ENCODE measurements at regions not wholly inside any gene's neighbourhood (a gene's known extent, or its start where the extent isn't known, plus 50 kb on each side); places are given as distances from the start of the nearest gene placed in this dataset.
"Not testable (repeated sequence)": the region's sequence is repeated elsewhere in the genome, so short reads cannot be mapped to it uniquely, and the experiment has no call there.

GRCh38 chr12:46983959-46984841, 95.2 kb upstream of the PCED1B start:
- DNase-seq (ENCODE audit: low read depth, low spot score): peak; percentile 67

- no peak for DNase-seq (ENCODE audit: low read depth, low spot score)
Measured at GRCh38 chr12:46985816-46986215, 93.6 kb upstream of the PCED1B start.

GRCh38 chr12:46988122-46988521, 91.3 kb upstream of the PCED1B start:
- DNase-seq (ENCODE audit: low read depth, low spot score): not testable (repeated sequence)

DNA sequence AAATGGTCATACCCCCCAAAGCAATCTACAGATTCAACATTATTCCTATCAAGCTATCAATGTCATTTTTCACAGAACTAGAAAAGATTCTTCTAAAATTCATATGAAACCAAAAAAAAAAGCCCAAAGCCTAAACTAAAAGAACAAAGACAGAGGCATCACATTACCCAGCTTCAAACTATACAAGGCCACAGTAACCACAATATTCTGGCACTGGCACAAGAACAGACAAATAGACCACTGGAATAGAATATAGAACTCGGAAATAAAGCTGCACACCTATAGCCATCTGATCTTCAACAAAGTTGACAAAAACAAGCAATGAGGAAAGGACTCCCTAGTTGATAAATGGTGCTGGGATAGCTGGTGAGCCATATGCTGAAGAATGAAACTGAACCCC, 89.2 kb upstream of the PCED1B start:
- no peak for DNase-seq (ENCODE audit: low read depth, low spot score)

GRCh38 chr12:46992051-46992450, 87.4 kb upstream of the PCED1B start:
- DNase-seq (ENCODE audit: low read depth, low spot score): not testable (repeated sequence)

DNA sequence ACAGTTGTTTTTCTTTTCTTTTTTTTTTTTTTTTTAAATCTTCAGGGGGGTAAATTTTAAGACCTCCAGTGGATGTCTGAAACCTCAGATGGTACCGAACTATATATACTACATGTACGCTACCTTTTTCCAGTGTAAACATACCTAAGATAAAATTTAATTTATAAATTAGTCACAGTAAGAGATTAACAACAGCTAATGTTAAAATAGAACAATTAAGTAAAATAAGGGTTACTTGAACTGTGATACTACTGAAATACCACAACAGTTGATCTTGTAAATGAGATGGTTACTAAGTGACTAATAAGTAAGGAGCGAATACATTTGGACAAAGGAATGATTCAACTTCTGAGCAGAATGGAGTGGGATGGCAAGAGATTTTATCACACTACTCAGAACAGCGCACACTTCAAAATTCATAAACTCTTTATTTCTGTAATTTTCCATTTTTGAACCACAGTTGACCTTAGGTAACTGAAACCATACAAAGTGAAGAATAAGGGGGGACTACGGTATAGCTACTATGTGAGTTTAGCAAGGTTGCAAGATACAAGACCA, 80.5 kb upstream of the PCED1B start:
- DNase-seq (ENCODE audit: low read depth, low spot score): peak; percentile 68

DNA sequence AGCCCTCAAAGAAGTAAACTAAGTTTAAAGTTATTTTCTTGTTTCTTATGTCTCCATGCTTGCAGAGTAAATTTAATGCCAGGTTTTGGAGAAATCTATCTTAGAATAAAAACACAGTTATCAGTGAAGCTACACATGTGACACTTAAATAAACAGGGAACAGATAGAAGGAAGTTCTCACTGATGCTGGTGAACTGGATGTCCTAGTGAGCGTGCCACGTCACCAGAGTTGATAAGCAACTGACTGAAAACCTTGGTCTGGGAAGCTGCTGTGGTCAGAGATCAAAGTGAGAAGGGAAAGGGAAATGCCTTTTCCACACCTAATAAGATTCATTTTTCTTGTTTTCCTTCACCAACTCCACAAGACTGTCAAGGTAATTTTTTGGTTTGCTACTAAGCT, 74.8 kb upstream of the PCED1B start:
- DNase-seq (ENCODE audit: low read depth, low spot score): no peak

DNA sequence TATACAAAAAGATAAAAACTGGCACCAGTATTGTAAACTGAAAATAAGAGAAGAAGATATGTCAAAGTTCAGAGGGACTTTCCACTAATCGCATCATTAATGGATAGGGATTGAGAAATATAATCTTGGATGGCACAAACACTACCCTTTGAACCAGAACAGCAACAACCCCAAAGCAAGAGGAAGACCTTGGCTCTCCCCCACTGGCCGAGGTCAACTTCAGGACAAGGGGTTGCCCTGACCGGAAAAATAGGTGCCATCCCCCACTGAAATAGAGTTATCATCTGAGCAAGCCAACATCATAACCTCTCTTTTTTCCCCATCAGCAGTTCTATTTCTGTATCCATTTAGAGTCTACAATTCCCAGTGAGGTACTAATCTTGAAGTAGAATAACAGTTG, 72.4 kb upstream of the PCED1B start:
- DNase-seq (ENCODE audit: low read depth, low spot score): no peak

GRCh38 chr12:47012552-47012951, 66.9 kb upstream of the PCED1B start:
- DNase-seq (ENCODE audit: low read depth, low spot score): no peak

GRCh38 chr12:47014474-47014873, 64.9 kb upstream of the PCED1B start:
- peak; percentile 79 for DNase-seq (ENCODE audit: low read depth, low spot score)

- DNase-seq (ENCODE audit: low read depth, low spot score): no peak
Measured at GRCh38 chr12:47015381-47015780, 64.0 kb upstream of the PCED1B start.

DNA sequence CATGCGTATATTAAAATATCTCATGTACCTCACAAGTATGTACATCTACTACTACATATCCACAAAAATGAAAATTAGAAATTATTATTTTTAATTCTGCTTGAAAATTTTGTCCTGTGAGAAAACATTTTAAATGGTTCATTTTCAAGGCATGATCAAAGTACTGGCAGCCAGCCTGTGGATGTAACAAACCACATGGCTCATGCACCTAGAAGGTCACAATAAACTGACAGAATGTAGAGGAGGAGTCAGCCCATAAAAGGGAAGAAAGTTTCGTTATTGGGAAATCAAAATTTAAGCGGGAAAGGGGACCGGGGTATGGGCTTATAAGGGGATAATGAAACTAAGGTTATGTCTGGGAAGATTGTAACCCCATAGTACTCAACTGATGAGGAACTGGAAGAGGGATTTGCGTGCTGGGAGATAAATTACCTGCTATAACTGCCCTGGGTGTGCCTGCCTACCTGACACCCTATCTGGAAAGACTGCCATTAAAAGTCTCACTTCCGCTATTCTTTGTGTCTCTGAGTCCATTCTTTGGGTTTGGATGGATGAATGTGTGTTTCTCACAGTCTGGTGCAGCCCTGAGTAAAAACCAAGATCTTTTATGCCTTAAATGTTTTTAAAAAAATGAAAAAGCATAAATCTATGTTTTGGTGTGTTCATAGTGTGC, 62.2 kb upstream of the PCED1B start:
- no peak for DNase-seq (ENCODE audit: low read depth, low spot score)

- DNase-seq (ENCODE audit: low read depth, low spot score): peak; percentile 18
Measured at GRCh38 chr12:47017901-47018475, 61.4 kb upstream of the PCED1B start.

GRCh38 chr12:47020211-47020821, 59.1 kb upstream of the PCED1B start:
- no peak for DNase-seq (ENCODE audit: low read depth, low spot score)

DNA sequence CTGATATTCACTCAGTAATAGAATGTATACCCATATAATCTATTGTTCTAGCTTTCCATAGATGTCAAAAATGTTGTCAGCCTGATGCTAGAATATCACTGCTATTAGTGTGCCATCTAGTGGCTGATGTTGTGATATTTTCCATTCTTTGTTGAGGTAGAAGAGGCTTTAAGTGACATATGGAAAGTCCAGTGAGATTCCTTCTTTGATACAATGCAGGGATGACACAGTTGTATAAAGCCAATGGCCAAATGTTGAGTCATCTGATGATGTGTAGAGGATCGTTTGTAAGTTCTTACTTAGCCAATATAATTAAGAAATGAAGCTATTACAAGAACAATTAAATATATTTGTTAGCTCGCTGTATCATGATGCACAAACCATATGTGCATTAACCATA, 58.1 kb upstream of the PCED1B start:
- DNase-seq (ENCODE audit: low read depth, low spot score): peak; percentile 84

GRCh38 chr12:47022296-47022695, 57.1 kb upstream of the PCED1B start:
- peak; percentile 62 for DNase-seq (ENCODE audit: low read depth, low spot score)

DNA sequence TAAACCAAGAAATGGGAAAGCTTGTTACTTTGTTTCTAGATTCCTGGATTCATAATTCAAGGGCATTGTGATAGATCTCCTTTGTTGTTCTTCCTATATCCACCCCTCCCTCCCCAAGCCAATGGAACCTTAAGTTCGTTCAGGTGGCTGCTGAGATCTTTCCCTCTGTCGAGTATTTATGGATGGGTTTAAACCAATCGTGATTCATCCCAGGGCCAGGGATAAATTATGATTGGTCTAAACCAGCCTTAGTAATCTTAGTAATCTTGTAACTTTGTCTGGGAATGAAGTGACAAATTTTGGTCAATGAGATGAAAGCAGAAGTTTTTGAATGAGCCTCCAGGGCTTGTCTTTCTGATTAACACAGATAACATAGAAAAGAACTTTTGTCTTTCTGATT, 56.1 kb upstream of the PCED1B start:
- no peak for DNase-seq (ENCODE audit: low read depth, low spot score)

DNA sequence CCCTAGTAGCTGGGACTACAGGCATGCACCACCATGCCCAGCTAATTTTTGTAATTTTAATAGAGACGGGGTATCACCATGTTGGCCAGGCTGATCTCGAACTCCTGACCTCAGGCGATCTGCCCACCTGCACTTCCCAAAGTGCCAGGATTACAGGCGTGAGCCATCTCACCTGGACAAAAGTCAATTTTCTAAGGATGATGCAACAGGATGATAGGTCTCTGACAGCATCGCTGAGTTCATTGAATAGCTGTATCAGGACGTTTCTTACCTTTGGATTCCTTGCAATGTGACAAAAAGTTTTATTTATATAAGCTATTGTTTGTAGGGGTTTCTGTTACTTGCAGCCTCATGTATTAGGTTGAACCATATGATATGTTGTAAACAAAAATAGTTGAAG, 55.5 kb upstream of the PCED1B start:
- no peak for DNase-seq (ENCODE audit: low read depth, low spot score)

DNA sequence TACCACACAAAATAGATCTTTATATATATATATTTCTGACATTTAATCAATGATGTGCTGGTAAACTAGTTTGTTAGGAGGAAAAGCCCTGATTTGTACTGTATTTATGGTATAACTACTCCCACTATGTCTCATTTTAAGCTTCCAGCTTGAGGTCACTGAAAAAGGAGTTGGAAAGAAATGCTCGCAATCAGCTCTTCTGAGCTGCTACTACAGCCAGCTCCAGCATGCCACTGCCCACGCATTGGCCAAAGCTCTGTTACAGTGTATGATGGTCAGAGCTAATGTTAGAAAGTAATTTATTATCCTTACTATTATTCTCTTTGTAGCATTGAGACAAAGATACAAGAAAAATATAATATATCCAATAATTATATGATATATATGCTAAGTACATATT, 55.0 kb upstream of the PCED1B start:
- DNase-seq (ENCODE audit: low read depth, low spot score): no peak

DNA sequence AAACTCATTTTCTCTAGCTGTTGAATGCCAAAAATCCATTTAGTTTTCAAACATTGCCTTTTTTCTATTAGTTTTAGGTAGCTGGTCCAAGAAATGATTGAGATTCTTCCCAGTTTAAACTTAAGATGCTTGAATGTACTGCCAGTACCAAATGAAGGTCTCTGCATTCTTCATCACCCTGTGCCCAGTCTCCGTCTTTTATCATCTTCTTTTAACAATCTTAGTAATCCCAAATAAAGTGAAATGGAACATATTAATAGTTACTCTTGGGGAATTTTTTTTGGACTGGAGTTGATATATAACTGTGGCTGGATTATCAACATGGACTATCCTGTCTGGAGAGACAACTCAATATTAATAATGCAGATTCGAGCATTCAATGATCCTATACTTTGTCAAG, 54.1 kb upstream of the PCED1B start:
- no peak for DNase-seq (ENCODE audit: low read depth, low spot score)

DNA sequence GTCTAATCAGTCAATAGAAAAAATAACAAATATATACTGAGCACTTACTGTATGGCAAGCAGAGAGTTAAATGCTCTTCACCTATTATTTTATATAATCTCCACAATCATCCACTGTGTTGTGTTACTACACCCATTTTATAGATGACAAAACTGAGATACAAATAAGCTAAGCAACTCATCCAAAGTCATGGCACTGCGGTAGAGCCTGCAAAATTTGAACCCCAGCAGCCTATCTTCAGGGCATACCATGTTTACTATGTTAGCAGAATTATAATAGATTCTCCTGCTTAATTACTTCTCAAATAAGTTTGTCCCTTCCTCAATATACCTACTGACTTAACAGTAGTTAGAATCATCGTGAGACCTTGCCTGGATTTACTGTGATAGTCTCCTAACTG, 53.6 kb upstream of the PCED1B start:
- no peak for DNase-seq (ENCODE audit: low read depth, low spot score)

- no peak for DNase-seq (ENCODE audit: low read depth, low spot score)
Measured at GRCh38 chr12:47026291-47026690, 53.1 kb upstream of the PCED1B start.

All from astrocyte of the hippocampus (primary cell).